HL-60 (cell line): ENCODE measurements at regions not wholly inside any gene's neighbourhood (a gene's known extent, or its start where the extent isn't known, plus 50 kb on each side); places are given as distances from the start of the nearest gene placed in this dataset.

ENCODE experiments used
- DNase-seq, 2 experiments: peaks; one replicate each; pipeline ENCODE4 v3.0.0-alpha.2; 2010 to 2020; ENCODE audit warnings: low read depth in 1 of 2, low spot score in 1 of 2
- H3K27ac ChIP-seq: fragments of 250-450 bp; sonication (Bioruptor Pico); replicated peaks from 2 replicates; pipeline ENCODE4 v1.5.1; 2020; ENCODE audit warnings: mild to moderate bottlenecking, moderate library complexity
- H3K27me3 ChIP-seq: fragments of 250-450 bp; sonication (Bioruptor Pico); 2 replicates; pipeline ENCODE4 v1.5.1; 2021; ENCODE audit warnings: mild to moderate bottlenecking, moderate library complexity; ENCODE audit not compliant: insufficient read depth, poor library complexity, severe bottlenecking
- H3K4me3 ChIP-seq: replicated peaks from 2 replicates; pipeline ENCODE4 v1.5.1; 2011; ENCODE audit warnings: mild to moderate bottlenecking, control low read depth, low read length; ENCODE audit not compliant: insufficient read depth
- CTCF ChIP-seq: IDR thresholded peaks from one replicate; pipeline ENCODE4 v1.5.1; 2011; ENCODE audit warnings: low read length, control low read depth, inconsistent platforms; ENCODE audit not compliant: insufficient read depth
- GABPA ChIP-seq: IDR thresholded peaks from 2 replicates; pipeline ENCODE4 v1.6.1; 2012; ENCODE audit warnings: low read depth
- POLR2AphosphoS5 ChIP-seq: IDR thresholded peaks from 2 replicates; pipeline ENCODE4 v1.6.1; 2012; ENCODE audit warnings: low read depth
- REST ChIP-seq: IDR thresholded peaks from 2 replicates; pipeline ENCODE4 v1.6.1; 2012; ENCODE audit warnings: low read depth; ENCODE audit not compliant: insufficient replicate concordance
- SPI1 ChIP-seq: IDR thresholded peaks from 2 replicates; pipeline ENCODE4 v1.6.1; 2012; ENCODE audit warnings: low read depth, mild to moderate bottlenecking, borderline replicate concordance

GRCh38 chr12:46908936-46909635 lies 83.3 kb upstream of the SLC38A4 start:
- TF ChIP-seq REST (no peak), POLR2AphosphoS5 (no peak), SPI1 (no peak), CTCF (no peak), GABPA (no peak)
- no peak for DNase-seq
- H3K4me3 ChIP-seq = no peak overlapping the region

GRCh38 chr12:46910830-46911229 lies 85.0 kb upstream of the SLC38A4 start:
- Histone ChIP-seq H3K27me3 (no peaks in the 10 kb centered on the region), H3K27ac (no peak overlapping the region), H3K4me3 (no peak overlapping the region)
- DNase-seq = no peak
- no peak for TF ChIP-seq REST
- TF ChIP-seq GABPA = no peak

More at GRCh38 chr12:46908936-46909635, 83.3 kb upstream of the SLC38A4 start:
- H3K27ac ChIP-seq = no peak overlapping the region
- H3K27me3 ChIP-seq = peaks cover 2% of the 10 kb centered on the region

- Histone ChIP-seq H3K27me3 (no peaks in the 10 kb centered on the region), H3K4me3 (no peak overlapping the region), H3K27ac (no peak overlapping the region)
- TF ChIP-seq SPI1 (no peak), GABPA (no peak), CTCF (no peak), POLR2AphosphoS5 (no peak), REST (no peak)
- no peak for DNase-seq
Observed at GRCh38 chr12:46914336-46914735, 88.5 kb upstream of the SLC38A4 start.
